Activated T-helper 1 cell treated with anti-CD3 and anti-CD28 coated beads, Interleukin-12 subunit alpha, Interleukin-12 subunit beta, Interleukin-2, Interleukin-4 antibody, amounts not matched to agents 30 ng/mL and 10 ng/mL and 1 ng/mL, durations not matched to agents 14 hours and 24 hours and 36 hours (primary cell): ENCODE measurements at regions not wholly inside any gene's neighbourhood (a gene's known extent, or its start where the extent isn't known, plus 50 kb on each side); places are given as distances from the start of the nearest gene placed in this dataset.
"Not testable (repeated sequence)": the region's sequence is repeated elsewhere in the genome, so short reads cannot be mapped to it uniquely, and the experiment has no call there.

Experiments used
- DNase-seq: peaks from one replicate; pipeline ENCODE4 v3.0.0; 2021; ENCODE audit warnings: low spot score
- H3K27ac Mint-ChIP-seq: one replicate; pipeline ENCODE4 v1.8.0; 2021; ENCODE audit warnings: mild to moderate bottlenecking, mixed read lengths
- H3K27me3 Mint-ChIP-seq: one replicate; pipeline ENCODE4 v1.8.0; 2022; ENCODE audit warnings: mild to moderate bottlenecking, moderate library complexity, mixed read lengths; ENCODE audit not compliant: insufficient read depth
- H3K36me3 Mint-ChIP-seq: one replicate; pipeline ENCODE4 v1.8.0; 2021; ENCODE audit warnings: low read depth, mixed read lengths
- H3K4me1 Mint-ChIP-seq: one replicate; pipeline ENCODE4 v1.8.0; 2021; ENCODE audit warnings: low read depth, mixed read lengths
- H3K4me3 Mint-ChIP-seq: one replicate; pipeline ENCODE4 v1.8.0; 2021; ENCODE audit warnings: mild to moderate bottlenecking, moderate library complexity, mixed read lengths
- H3K9me3 Mint-ChIP-seq: one replicate; pipeline ENCODE4 v1.8.0; 2021; ENCODE audit warnings: mixed read lengths
- intact Hi-C: fragments of 100-400 bp; cut with micrococcal nuclease; formaldehyde crosslinking; loops from one replicate; pipeline ENCODE4 v1.15.1; 2024

- H3K27ac Mint-ChIP-seq = no peak overlapping the region
- DNase-seq = no peak
- H3K36me3 Mint-ChIP-seq = no peaks in the 10 kb centered on the region
- intact Hi-C loops = no loop called here
- H3K9me3 Mint-ChIP-seq = no peaks in the 10 kb centered on the region
- H3K4me3 Mint-ChIP-seq = no peak overlapping the region
- H3K4me1 Mint-ChIP-seq = no peaks in the 10 kb centered on the region
- H3K27me3 Mint-ChIP-seq = peaks cover 1% of the 10 kb centered on the region
Measured at GRCh38 chr5:89842531-89842930, 567.0 kb downstream of the CETN3 start.

- Mint-ChIP-seq H3K36me3 (no peaks in the 10 kb centered on the region), H3K9me3 (no peaks in the 10 kb centered on the region), H3K4me3 (no peak overlapping the region), H3K27me3 (peaks cover 1% of the 10 kb centered on the region), H3K27ac (no peak overlapping the region), H3K4me1 (no peaks in the 10 kb centered on the region)
- intact Hi-C loops = no loop called here
- no peak for DNase-seq
Measured at GRCh38 chr5:89840906-89841305, 568.6 kb downstream of the CETN3 start.

- Mint-ChIP-seq H3K27ac (no peak overlapping the region), H3K27me3 (no peaks in the 10 kb centered on the region), H3K4me3 (no peak overlapping the region), H3K4me1 (no peaks in the 10 kb centered on the region), H3K9me3 (peaks cover 4% of the 10 kb centered on the region), H3K36me3 (no peaks in the 10 kb centered on the region)
- intact Hi-C loops = no loop called here
- DNase-seq = no peak
Measured at GRCh38 chr5:89830691-89831090, 578.9 kb downstream of the CETN3 start.

- Mint-ChIP-seq H3K9me3 (peaks cover 7% of the 10 kb centered on the region), H3K27me3 (no peaks in the 10 kb centered on the region), H3K4me3 (no peak overlapping the region), H3K36me3 (no peaks in the 10 kb centered on the region), H3K27ac (no peak overlapping the region), H3K4me1 (no peaks in the 10 kb centered on the region)
- no peak for DNase-seq
- intact Hi-C loops = no loop called here
Measured at GRCh38 chr5:89827960-89828359, 581.6 kb downstream of the CETN3 start.

- Mint-ChIP-seq H3K27me3 (no peaks in the 10 kb centered on the region), H3K27ac (no peak overlapping the region), H3K4me1 (no peaks in the 10 kb centered on the region), H3K36me3 (no peaks in the 10 kb centered on the region), H3K4me3 (no peak overlapping the region), H3K9me3 (peaks cover 7% of the 10 kb centered on the region)
- intact Hi-C loops = no loop called here
- no peak for DNase-seq
Measured at GRCh38 chr5:89827359-89827758, 582.2 kb downstream of the CETN3 start.

GRCh38 chr5:89826938-89827337 lies 582.6 kb downstream of the CETN3 start:
- Mint-ChIP-seq H3K27me3 (no peaks in the 10 kb centered on the region), H3K36me3 (no peaks in the 10 kb centered on the region), H3K9me3 (peaks cover 7% of the 10 kb centered on the region), H3K4me1 (no peaks in the 10 kb centered on the region), H3K27ac (no peak overlapping the region), H3K4me3 (no peak overlapping the region)
- intact Hi-C loops = no loop called here
- DNase-seq = no peak

GRCh38 chr5:89823046-89823445 lies 586.5 kb downstream of the CETN3 start:
- intact Hi-C loops = no loop called here
- no peak for DNase-seq
- H3K4me3 Mint-ChIP-seq = no peak overlapping the region
- H3K4me1 Mint-ChIP-seq = no peaks in the 10 kb centered on the region
- H3K27ac Mint-ChIP-seq = no peak overlapping the region
- H3K27me3 Mint-ChIP-seq = no peaks in the 10 kb centered on the region
- peaks cover 7% of the 10 kb centered on the region for H3K9me3 Mint-ChIP-seq
- H3K36me3 Mint-ChIP-seq = no peaks in the 10 kb centered on the region

- no peak for DNase-seq
- no peaks in the 10 kb centered on the region for H3K36me3 Mint-ChIP-seq
- no peaks in the 10 kb centered on the region for H3K4me1 Mint-ChIP-seq
- no peak overlapping the region for H3K27ac Mint-ChIP-seq
- intact Hi-C loops = no loop called here
- no peaks in the 10 kb centered on the region for H3K27me3 Mint-ChIP-seq
- H3K4me3 Mint-ChIP-seq = no peak overlapping the region
- H3K9me3 Mint-ChIP-seq = peaks cover 1% of the 10 kb centered on the region
Measured at GRCh38 chr5:89817841-89818240, 591.7 kb downstream of the CETN3 start.

GRCh38 chr5:89816038-89816437 lies 593.5 kb downstream of the CETN3 start:
- intact Hi-C loops = no loop called here
- Mint-ChIP-seq H3K9me3 (peaks cover 3% of the 10 kb centered on the region), H3K27ac (no peak overlapping the region), H3K27me3 (no peaks in the 10 kb centered on the region), H3K36me3 (no peaks in the 10 kb centered on the region), H3K4me1 (no peaks in the 10 kb centered on the region), H3K4me3 (no peak overlapping the region)
- no peak for DNase-seq

- H3K4me1 Mint-ChIP-seq, intact Hi-C loops, DNase-seq, H3K4me3 Mint-ChIP-seq, H3K9me3 Mint-ChIP-seq, H3K27ac Mint-ChIP-seq, H3K36me3 Mint-ChIP-seq, H3K27me3 Mint-ChIP-seq: not testable (repeated sequence)
Measured at GRCh38 chr5:89800735-89801134, 608.8 kb downstream of the CETN3 start.

- H3K36me3 Mint-ChIP-seq, H3K27me3 Mint-ChIP-seq, intact Hi-C loops, H3K4me1 Mint-ChIP-seq, H3K4me3 Mint-ChIP-seq, DNase-seq, H3K9me3 Mint-ChIP-seq, H3K27ac Mint-ChIP-seq: not testable (repeated sequence)
Measured at GRCh38 chr5:89794504-89794903, 615.1 kb downstream of the CETN3 start.

- H3K4me1 Mint-ChIP-seq, DNase-seq, intact Hi-C loops, H3K36me3 Mint-ChIP-seq, H3K4me3 Mint-ChIP-seq, H3K27ac Mint-ChIP-seq, H3K27me3 Mint-ChIP-seq: not testable (repeated sequence)
- peaks cover 37% of the 10 kb centered on the region for H3K9me3 Mint-ChIP-seq
Measured at GRCh38 chr5:89779734-89780133, 629.8 kb downstream of the CETN3 start.

- intact Hi-C loops = no loop called here
Measured at GRCh38 chr5:89777758-89778157, 631.8 kb downstream of the CETN3 start.

GRCh38 chr5:89769975-89770374 lies 639.6 kb downstream of the CETN3 start:
- H3K27me3 Mint-ChIP-seq = no peaks in the 10 kb centered on the region
- no peaks in the 10 kb centered on the region for H3K9me3 Mint-ChIP-seq
- no peak overlapping the region for H3K27ac Mint-ChIP-seq
- no peak overlapping the region for H3K4me3 Mint-ChIP-seq
- H3K4me1 Mint-ChIP-seq = no peaks in the 10 kb centered on the region
- H3K36me3 Mint-ChIP-seq = no peaks in the 10 kb centered on the region
- intact Hi-C loops = no loop called here
- DNase-seq = no peak

More at GRCh38 chr5:89777758-89778157, 631.8 kb downstream of the CETN3 start:
- Mint-ChIP-seq H3K27me3 (no peaks in the 10 kb centered on the region), H3K36me3 (no peaks in the 10 kb centered on the region), H3K4me3 (no peak overlapping the region), H3K4me1 (no peaks in the 10 kb centered on the region), H3K27ac (no peak overlapping the region), H3K9me3 (peaks cover 37% of the 10 kb centered on the region)
- no peak for DNase-seq
